HUDEP-2 (cell line): ENCODE measurements at regions not wholly inside any gene's neighbourhood (a gene's known extent, or its start where the extent isn't known, plus 50 kb on each side); places are given as distances from the start of the nearest gene placed in this dataset.

ENCODE experiments used
- DNase-seq, 76 experiments: peaks; one replicate each; lab custom pipeline; 2025; ENCODE audit not compliant: unreplicated experiment in 76 of 76; lab: John Stamatoyannopoulos, UW

- no peak for DNase-seq
These were observed 134.5 kb upstream of the NLGN4X start for GRCh38 chrX:6363188-6363587.

GRCh38 chrX:6325437-6325836 lies 96.8 kb upstream of the NLGN4X start:
- no peak for DNase-seq

- no peak for DNase-seq
These were observed 84.7 kb upstream of the NLGN4X start for GRCh38 chrX:6313356-6313755.

GRCh38 chrX:6311540-6311939 lies 82.9 kb upstream of the NLGN4X start:
- DNase-seq = no peak

- no peak for DNase-seq
These were observed 78.5 kb upstream of the NLGN4X start for GRCh38 chrX:6307156-6307555.

GRCh38 chrX:6299724-6300123 lies 71.1 kb upstream of the NLGN4X start:
- DNase-seq = no peak

- DNase-seq = no peak
These were observed 65.0 kb upstream of the NLGN4X start for GRCh38 chrX:6293716-6294115.

- no peak for DNase-seq
These were observed 63.9 kb upstream of the NLGN4X start for GRCh38 chrX:6292599-6292998.

- no peak for DNase-seq
These were observed 62.8 kb upstream of the NLGN4X start for GRCh38 chrX:6291444-6291843.

GRCh38 chrX:6283826-6284225 lies 55.2 kb upstream of the NLGN4X start:
- no peak for DNase-seq

GRCh38 chrX:6279277-6279909 lies 50.7 kb upstream of the NLGN4X start:
- no peak for DNase-seq
